OCI-LY7 (cell line): ENCODE measurements at regions not wholly inside any gene's neighbourhood (a gene's known extent, or its start where the extent isn't known, plus 50 kb on each side); places are given as distances from the start of the nearest gene placed in this dataset.

Experiments used
- CTCF ChIP-seq: fragments of 200-600 bp; sonication (generic); conservative IDR thresholded peaks from 2 replicates; pipeline ENCODE4 v1.5.1; 2014; ENCODE audit warnings: mild to moderate bottlenecking, antibody characterized with exemption, low read length, moderate library complexity, mixed read lengths
- EZH2phosphoT487 ChIP-seq: fragments of 200-600 bp; sonication (generic); IDR thresholded peaks from 2 replicates; pipeline ENCODE4 v1.6.1; 2018; ENCODE audit warnings: low read depth, borderline replicate concordance, mild to moderate bottlenecking, mixed run types, antibody characterized with exemption, low read length, moderate library complexity, mixed read lengths

GRCh38 chr7:121714559-121715303, 158.2 kb upstream of the PTPRZ1 start:
- TF ChIP-seq CTCF: no peak
- TF ChIP-seq EZH2phosphoT487: no peak
